GF-D8 (cell line): ENCODE measurements at regions not wholly inside any gene's neighbourhood (a gene's known extent, or its start where the extent isn't known, plus 50 kb on each side); places are given as distances from the start of the nearest gene placed in this dataset.
"Not testable (repeated sequence)": the region's sequence is repeated elsewhere in the genome, so short reads cannot be mapped to it uniquely, and the experiment has no call there.

ENCODE experiments used
- DNase-seq: peaks from one replicate; lab custom pipeline; 2025; lab: John Stamatoyannopoulos, UW

- DNase-seq = no peak
These were observed 508.7 kb upstream of the CITED2 start for GRCh38 chr6:139882977-139883728.

DNA sequence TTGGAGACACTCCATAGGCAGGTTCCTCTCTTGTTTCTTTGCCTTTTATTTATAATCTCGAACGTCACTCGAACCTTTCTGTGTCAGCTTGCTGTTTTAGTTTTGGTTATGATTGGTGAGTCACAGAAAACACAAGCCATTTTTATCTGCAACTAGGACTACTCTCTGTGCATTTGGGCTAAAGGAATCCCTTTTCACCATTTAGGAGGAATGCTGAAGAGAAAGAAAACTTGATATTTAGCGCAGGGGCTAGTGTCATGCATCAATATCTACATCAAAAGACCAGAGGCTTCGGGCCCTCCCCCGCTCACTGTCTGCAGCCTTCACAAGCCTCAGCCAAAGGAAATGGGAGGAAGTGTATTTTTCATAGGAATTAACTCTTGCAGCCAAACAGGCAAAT lies 507.8 kb upstream of the CITED2 start:
- no peak for DNase-seq

- no peak for DNase-seq
These were observed 507.3 kb upstream of the CITED2 start for GRCh38 chr6:139881728-139882211.

GRCh38 chr6:139881236-139881635 lies 506.8 kb upstream of the CITED2 start:
- DNase-seq = no peak

DNA sequence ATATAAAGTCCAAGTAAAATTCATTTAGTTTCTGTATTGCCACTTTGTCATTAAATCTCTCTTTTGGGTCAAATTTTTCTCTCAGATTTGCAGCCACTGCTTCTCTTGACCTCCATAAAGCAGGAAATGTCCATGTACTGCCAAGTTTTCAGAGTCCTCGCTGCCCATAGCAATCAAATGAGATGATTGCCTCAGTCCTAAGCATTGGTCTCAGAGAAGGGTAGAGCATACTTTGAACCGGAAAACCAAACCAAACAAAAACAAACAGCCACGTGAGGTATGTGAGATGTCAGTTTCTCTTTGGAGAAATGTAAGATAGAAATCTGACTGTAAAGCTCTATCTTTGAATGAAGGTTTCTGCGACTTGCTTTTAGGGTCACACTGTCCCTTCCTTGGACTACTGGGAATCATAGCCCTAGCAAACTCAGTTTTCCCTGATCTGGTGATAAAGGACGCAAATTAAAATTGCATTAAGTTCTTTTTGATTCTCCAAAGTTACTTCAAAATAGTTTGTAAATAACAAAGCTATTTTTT lies 505.4 kb upstream of the CITED2 start:
- DNase-seq = no peak

- not testable (repeated sequence) for DNase-seq
These were observed 504.8 kb upstream of the CITED2 start for GRCh38 chr6:139879241-139879640.

GRCh38 chr6:139877828-139878405 lies 503.5 kb upstream of the CITED2 start:
- DNase-seq = no peak

- no peak for DNase-seq
These were observed 498.2 kb upstream of the CITED2 start for GRCh38 chr6:139872665-139873064.

DNA sequence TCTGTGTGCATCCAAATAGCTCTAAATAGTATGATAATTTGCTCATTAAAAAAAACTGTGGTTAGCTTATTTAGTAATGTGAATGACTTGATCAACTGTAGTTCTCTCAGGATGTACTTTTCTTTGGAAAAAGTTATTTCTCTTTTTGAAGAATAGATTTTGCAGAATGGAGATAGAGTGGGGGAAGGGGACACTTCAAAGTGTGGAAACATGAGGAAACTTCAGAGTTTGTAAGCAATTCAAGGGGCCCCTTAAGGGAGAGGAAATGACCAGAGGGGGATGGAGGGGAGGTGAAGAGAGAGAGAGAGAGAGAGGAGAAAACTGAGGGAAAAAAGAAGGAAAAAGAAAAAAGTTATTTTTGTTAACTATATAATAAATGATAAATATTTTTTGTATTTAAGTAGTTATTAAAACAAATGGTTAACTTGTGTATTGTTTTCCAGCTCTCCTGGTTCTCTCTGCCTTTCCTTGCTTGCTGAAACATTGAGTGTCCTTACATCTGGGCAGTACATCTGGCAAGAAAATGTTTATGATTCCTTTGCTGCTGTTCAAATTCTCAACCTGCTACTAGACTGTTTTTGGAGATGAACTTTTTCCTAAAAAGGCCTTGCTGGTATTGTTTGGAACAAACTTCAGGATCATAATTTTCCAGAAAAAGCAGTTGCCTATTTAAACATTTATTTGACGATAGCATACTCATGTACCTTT lies 497.5 kb upstream of the CITED2 start:
- no peak for DNase-seq

DNA sequence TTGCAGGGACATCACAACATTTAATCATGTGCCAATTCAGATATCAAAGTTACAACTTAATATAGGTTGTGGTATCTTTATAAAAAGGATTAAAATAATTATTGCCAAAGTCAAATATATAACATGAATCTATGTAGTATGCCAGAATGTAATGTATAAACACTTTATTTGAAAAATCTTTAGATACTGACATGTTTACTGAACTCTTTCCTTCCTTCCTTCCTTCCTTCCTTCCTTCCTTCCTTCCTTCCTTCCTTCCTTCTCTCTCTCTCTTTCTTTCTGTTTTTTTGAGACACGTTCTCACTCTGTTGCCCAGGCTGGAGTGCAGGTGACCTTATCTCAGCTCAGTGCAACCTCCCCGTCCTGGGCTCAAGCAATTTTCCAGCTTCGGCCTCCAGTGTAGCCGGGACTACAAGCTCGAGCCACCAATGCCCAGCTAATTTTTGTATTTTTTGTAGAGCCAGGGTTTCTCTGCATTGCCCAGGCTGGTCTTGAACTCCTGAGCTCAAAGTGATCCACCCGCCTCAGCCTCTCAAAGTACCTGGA lies 496.8 kb upstream of the CITED2 start:
- no peak for DNase-seq

- DNase-seq = no peak
These were observed 494.1 kb upstream of the CITED2 start for GRCh38 chr6:139868576-139868975.

DNA sequence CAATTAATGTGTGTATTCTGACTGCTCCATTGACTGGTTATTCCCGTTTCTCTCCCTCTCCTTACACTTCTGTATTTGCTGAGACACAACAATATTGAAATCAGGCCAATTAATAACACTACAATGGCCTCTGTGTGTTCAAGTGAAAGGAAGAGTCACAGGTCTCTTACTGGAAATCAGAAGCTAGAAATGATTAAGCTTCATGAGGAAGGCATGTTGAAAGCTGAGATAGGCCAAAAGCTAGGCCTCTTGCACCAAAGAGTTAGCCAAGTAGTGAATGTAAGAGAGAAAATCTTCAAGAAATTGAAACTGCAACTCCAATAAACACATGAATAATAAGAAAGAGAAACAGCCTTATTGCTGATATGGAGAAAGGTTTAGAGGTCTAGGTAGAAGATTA lies 489.5 kb upstream of the CITED2 start:
- DNase-seq = no peak

DNA sequence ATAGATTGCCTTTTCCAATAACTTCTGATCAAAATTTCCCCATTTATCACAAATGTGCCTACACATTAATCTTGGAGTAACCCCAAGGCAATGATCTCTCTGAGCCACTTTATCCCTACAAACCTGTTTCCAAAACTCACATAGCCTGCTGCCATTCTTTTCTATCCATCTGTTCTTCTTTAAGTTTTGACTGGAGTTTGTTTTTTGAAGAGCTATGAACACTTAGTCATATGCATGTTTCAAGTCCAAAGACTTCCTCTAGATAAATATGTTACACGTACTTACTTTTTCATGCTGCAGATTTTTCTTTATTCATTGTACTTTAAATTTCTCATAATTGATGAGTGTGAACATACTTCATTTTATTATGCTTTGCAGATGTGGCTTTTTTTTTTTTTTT lies 488.9 kb upstream of the CITED2 start:
- DNase-seq = no peak

- DNase-seq = no peak
These were observed 487.9 kb upstream of the CITED2 start for GRCh38 chr6:139862311-139862710.

DNA sequence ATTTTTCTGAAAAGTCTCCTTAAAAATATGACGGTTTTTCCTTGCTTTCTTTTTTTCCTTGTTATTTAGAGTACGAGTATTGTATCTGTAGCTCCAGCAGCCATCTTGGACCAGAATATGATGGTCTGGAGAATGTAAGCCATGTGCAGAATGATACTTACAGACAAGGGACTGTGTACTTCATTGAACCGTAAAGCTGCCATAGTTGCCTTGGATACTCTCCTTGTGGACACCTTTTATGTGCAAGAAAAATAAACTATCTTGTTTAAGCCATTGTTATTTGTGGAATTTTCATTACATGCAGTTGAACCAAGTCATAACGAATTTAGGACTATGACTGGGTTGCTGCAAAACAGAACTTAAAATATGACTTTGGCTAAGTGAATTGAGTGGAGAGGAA lies 485.8 kb upstream of the CITED2 start:
- no peak for DNase-seq

GRCh38 chr6:139858429-139858828 lies 484.0 kb upstream of the CITED2 start:
- no peak for DNase-seq

- no peak for DNase-seq
These were observed 482.7 kb upstream of the CITED2 start for GRCh38 chr6:139857143-139857542.

GRCh38 chr6:139856562-139856961 lies 482.1 kb upstream of the CITED2 start:
- DNase-seq = no peak

DNA sequence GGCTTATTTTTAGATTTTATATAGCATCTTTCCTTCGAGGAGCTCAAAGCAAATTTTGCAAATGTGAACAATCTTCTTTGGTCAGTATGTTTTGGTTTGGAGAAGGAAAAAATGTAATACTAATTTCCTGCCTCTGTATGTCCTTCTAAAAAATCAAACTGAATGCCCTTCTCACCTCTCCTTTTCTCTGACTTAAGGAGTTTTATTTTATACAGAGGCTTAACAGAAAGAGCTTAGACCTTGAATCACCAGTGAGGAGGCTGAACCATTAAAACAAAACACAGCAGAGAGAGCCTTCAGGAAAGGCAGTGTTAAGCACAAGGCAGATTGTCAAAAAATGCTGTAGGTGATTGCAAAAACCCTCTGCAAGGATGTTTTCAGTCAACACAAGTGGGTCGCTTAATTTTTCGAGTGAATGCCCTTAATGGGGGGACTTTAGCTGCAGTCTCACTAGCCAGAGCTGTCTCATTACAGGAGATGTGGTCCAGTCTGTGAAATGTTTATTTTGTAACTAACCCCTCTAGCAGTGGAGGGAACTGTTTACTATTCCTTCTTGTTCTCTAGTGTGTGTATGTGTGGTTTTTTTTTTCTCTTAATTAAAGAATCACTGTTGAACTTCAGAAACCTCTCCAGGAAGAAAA lies 481.3 kb upstream of the CITED2 start:
- DNase-seq = no peak

GRCh38 chr6:139853302-139853992 lies 479.0 kb upstream of the CITED2 start:
- DNase-seq = no peak

- no peak for DNase-seq
These were observed 478.2 kb upstream of the CITED2 start for GRCh38 chr6:139852488-139853140.
